NOMO-1 (cell line): ENCODE measurements at regions not wholly inside any gene's neighbourhood (a gene's known extent, or its start where the extent isn't known, plus 50 kb on each side); places are given as distances from the start of the nearest gene placed in this dataset.
A peak's percentile ranks its signal among the peaks of the same experiment; 100 is the strongest.
"Not testable (repeated sequence)": the region's sequence is repeated elsewhere in the genome, so short reads cannot be mapped to it uniquely, and the experiment has no call there.

Experiments used
- DNase-seq, 2 experiments: peaks; one replicate each; lab custom pipeline; 2025; ENCODE audit not compliant: unreplicated experiment in 2 of 2; lab: John Stamatoyannopoulos, UW

DNA sequence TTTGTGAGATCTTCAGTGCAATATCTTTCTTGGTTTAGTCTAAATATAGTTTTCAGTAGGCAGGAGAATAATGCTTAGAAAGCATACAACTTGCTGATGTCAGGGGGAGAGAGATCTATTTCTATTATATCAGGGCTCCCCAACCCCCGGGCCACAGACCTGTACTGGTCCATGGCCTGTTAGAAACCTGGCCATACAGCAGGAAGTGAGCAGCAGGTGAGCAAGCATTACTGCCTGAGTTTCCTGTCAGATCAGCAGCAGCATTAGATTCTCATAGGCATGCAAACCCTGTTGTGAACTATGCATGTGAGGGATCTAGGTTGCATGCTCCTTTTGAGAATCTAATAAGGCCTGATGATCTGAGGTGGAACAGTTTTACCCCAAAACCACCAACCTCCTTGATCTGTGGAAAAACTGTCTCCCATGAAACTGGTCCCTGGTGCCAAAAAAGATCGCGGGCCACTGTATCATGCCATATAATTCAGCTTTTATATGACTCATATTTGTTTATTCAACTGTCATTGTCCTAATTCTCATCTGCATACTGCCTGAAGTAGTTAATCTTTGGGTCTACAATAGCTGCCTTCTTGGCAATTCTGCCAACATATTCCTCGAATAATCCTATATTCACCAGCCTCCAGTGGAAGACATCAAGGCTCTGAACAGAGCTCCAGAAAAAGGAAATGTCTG lies 163.6 kb upstream of the DYRK2 start:
- DNase-seq = no peak

DNA sequence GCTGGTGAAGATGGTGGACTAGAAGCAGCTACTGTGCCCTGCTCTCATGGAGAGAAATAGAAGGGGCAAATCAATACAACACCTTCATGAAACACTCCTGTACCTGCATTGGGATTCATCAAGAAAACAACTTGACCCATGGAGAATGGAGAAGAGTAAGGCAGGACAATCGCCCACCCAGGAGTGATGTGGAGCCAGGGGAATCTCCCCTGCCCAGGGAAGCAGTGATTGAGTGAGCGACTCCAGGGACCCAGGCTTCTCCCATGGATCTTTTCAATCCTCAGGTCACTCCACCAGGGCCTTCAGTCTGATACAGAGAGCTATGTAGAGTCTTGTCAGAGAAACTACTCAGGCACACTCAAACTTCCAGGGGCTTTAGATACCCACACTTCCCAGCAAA lies 161.9 kb upstream of the DYRK2 start:
- DNase-seq = no peak

DNA sequence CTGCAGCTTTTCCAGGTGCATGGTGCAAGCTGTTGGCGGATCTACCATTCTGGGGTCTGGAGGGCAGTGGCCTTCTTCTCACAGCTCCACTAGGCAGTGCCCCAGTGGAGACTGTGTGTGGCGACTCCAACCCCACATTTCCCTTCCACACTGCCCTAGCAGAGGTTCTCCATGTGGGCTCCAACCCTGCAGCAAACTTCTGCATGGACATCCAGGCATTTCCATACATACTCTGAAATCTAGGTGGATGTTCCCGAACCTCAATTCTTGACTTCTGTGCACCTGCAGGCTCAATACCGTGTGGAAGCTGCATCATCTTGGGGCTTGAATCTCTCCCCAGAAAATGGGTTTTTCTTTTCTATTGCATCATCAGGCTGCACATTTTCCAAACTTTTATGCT lies 160.2 kb upstream of the DYRK2 start:
- DNase-seq = not testable (repeated sequence)

DNA sequence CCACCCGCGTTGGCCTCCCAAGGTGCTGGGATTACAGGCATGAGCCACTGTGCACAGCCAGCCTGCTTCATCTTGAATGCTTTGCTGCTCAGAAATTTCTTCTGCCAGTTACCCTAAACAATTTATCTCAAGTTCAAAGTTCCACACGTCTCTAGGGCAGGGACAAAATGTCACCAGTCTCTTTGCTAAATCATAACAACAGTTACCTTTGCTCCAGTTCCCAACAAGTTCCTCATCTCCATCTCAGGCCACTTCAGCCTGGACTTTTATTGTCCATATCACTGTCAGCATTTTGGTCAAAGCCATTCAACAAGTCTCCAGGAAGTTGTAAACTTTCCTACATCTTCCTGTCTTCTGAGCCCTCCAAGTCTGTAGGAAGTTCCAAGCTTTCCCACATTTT lies 159.5 kb upstream of the DYRK2 start:
- DNase-seq = no peak

DNA sequence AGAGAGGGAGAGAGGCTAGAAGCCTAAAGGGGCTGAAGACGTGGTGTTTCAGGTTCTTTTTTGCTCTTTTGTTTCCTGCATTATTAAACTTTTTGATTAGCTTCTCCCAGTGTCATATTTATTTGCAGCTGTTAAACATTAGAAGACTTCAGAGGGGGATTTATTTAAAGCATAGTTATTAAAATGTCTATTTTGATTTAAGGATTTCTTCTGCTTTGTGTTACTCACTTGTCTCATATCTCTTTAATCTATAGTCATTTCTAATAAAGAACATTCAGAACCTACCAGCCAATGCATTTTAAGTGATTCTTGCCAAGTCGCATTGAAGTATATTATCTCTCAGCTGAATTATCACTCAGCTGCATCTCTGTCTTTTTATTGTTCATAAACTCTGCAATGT lies 152.0 kb upstream of the DYRK2 start:
- DNase-seq = no peak

DNA sequence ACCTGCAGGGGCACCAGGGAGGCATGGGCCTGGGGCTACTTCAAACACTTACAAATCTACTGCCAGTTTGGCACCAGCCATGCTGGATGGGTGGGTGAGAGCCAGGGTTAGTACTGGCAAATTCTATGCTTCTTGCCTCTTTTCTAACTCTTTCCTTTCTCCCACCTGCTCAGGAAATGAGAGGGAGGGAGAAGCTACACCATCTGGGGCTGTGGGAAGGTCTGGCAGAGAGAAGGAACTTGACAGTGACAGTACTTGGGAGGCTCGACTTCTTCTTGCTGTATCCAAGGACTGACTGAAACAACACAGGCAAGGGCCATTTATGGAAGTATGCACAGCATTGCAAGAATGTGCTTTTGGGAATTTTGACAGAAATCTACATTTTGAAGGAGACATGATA lies 149.6 kb upstream of the DYRK2 start:
- no peak for DNase-seq

DNA sequence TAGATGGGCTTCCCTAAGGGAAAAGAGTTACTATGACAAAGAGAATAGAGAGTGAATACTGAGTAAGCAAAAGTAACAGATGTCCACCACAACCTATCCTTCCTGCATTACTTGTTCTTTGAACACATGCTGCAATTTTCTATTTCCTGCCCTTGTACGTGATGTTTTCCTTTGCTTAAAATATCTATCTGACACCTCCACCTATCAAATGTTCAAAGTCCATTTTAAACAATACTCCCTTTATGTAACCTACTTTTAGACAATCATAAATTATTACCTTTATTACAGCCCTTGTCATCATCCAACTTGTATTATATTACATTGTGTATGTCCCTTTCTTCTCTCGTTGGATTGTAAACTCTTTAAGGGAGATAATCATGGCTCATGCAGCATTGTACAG lies 147.2 kb upstream of the DYRK2 start:
- DNase-seq = no peak

DNA sequence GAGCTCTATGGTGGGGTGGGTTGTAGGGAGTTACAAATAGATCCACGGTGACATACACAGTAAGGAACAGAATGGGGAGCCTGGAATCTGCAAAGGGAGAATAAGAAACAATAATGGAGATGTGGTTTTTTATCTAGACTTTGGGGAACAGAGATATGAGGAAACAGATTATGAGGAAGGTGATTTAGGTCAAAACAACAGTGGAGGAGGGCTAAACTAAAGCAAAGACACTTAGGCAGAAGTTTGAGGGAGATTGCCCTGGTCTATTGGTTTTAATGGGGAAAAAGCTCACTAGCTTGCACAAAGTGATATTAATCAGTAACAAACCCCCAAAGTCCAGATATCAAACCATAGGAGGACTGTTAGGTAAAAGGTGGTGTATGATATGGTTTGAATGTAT lies 144.5 kb upstream of the DYRK2 start:
- DNase-seq = peak; percentile 22 to 52

DNA sequence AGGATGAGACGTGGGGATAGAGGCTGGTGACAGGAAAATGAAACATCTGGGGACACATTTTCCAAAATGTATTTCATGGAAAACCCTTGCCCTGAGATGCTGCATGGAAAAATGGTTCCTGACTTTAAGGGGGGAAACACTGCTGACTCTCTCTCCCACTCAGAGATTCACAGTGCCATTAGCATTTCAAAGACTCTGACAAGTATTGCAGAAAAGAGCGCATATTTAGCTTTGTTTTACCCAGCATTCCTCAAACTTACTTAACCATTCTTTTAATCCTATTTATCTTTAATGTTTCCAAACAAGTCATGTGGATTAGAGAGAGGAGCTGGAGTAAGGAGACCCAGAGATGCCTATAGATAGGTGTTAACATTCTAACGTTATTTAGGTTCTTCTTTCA lies 141.8 kb upstream of the DYRK2 start:
- DNase-seq = no peak

DNA sequence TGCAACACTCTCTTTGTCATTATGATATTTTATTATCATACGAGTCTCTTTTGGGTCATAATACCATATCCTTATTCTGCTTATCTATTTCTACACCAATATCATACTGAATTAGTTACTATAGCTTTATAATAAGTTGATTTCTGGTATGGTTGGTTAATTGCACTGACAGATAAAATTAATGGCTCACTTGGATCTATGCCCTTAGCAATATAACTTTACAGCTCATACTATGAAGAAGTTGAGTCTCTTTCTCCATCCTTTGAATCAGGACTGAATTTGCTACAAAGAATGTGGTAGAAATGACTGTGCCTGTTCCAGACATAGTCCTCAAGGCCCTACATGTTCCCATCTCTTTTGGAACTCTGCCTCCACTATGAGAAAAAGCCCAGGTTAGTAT lies 139.7 kb upstream of the DYRK2 start:
- no peak for DNase-seq

DNA sequence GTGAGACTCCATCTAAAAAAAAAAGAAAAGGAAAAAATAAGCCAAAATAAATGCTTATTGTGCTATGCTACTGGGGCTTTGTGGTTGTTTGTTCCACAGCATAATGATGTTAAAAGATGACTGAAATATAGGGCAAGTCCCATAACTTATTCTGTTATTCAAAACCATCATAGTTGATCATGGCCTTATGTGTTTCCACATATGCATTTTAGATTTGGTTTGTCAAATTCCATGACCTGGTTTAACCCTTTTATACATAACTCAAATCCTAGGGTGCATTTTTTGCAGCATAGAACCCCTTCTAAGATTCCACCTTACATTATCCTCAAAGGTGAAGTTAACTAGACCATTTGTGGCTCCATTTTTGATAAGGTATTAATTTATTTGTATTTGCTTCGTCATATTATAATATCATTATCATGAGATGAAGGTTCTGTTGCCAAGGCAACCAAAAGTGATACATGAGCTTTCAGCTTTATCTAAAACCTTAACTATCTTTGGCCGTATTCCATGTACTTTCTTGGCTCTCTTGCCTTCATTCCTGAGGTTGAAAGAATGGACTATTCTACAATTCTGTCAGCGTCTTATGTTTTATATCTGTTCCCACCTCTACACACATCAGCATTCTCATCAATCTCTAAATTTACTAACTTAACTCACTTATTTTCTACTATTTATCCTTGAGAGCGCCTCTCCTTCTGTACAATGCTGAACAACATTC lies 138.7 kb upstream of the DYRK2 start:
- DNase-seq = no peak

DNA sequence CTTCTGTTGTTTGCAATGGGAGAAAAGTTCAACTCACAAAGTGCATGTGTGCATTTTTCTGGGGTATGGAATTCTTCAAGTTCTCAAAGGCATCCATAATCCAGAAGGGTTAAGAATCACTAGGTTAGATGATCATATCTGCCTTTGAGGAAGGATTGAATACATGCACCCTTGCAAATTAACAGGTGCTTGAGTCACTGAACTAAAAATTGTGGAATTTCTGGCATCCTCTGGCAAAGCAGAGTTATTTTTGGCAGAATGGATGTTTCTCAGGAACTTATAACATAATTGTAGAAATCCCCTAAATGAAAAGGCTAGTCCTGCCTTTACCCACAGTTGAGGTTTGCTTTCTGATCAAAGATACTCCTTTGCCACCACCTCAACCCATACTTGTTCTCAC lies 136.5 kb upstream of the DYRK2 start:
- DNase-seq = no peak

DNA sequence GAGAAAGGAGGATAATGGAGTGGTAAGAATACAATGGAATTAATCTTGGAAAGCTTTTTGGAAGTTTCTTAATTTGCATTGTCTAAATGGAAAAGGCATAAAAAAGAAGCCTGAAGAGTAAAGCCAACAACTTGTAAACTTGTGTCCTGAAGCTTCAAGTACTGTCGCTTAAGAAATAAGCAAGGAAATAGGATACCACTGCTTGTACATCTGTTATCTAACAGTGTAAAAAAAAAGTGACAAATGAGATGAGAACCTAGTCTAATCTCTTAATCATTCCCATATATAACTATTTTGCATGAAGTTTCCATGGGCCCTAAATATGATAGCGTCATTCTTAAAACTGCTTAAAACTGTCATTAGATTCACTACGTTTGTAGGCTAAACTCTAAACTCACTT lies 134.0 kb upstream of the DYRK2 start:
- no peak for DNase-seq

DNA sequence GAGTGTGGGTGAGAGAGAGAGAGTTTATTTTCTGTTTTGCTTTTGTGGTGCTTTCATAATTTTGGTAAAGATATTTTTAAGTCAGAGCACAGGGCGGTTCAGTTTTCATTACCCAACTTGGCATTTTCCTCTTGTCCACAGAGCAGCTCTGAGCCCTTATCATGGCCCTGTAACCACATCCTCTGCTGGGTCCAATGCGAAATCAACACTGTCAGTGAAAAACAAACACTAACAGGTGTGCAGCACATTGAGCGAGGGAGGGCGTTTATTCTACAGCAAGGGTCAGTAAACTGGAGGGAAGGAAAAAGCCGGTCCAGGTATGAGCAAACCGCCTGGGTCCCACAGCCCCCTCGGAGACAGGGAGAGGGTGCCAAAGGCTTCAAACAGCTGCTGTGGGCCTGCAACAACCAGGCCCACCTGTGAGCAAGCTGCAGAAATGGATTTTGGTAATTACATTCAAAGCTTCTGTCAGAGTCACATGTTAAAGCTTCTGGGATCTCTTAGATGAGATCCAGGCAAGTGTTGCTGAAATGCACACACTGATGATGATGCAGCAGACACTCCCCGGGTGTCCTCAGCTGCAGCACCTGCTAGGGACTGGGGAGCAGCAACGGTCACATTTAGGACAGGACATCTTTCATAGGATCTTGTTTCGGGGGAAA lies 132.7 kb upstream of the DYRK2 start:
- DNase-seq = peak; percentile 42 to 65

DNA sequence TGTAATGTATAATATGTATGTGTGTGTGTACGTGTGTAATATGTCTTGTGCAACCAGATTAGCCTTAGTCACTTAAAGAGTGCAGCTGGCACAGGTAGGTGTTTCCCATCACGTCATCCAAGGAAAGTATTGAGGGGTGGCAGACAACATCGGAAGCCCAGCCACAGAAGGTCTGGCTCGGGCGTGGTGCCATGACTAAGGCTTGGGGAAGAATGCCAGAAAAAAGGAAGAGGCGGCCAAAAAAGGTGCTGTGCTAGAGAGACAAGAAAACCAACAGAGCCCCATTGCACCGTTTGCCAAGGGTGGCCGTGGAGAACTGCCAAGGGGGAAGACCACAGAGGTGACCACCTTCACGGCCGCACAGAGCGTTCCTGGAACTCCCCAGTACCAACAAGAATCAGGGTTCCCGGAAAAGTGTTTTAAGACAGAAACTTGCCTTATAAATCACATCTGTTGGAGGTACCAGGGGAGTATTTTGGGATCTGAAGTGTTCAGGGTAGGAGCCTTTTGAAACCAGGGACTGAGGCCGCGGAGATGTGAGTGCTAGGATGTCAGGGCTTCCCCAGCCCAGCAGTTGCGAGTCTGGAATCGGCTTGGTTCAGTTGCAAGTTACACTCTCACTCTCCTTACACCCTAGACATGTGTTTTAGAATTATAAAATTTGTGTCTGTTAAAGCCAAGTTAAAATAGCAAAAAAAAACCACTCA lies 131.2 kb upstream of the DYRK2 start:
- no peak for DNase-seq

DNA sequence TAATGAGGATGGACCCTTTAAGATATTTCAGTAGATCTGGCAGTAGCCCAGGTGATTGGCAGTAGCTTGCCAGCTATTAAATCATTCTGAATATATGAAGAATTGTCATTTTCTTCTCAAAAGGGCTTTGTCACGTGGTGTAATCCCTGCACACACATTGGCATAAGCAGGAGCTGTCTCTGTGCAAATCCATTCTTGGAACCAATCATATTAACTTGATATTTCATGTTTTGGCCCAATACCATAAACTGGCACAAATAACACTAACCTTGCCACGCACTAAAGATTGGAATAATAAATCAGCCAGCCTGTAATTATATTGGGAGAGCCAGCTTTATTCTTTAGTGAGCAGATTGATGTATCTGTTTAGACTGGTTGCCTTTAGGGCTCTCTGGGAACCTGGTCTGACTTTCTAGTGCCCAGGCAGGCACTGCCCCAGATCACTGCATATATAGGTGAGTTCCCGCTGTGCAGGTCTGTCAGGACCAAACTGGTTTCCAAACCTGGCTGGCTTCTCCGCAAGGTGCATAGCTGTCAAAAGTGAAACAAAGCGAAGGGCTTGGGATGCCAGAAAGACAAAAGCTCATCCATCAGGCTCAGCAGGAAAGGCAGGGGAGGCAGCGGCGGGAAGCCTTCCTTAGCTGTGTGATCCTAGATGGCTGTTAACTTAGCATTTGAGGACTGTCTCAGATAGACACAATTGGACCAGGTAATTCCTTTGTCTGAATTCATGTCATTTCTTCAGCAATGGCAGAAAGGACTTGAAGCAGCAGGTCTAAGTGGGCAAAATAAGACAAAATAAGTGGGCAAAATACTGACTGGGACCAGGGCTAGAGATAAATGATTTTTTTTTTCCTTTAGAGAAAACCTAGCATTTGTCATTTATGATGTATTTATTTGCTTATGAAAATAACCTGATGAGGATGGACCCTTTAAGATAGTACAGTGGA lies 128.8 kb upstream of the DYRK2 start:
- DNase-seq = no peak

DNA sequence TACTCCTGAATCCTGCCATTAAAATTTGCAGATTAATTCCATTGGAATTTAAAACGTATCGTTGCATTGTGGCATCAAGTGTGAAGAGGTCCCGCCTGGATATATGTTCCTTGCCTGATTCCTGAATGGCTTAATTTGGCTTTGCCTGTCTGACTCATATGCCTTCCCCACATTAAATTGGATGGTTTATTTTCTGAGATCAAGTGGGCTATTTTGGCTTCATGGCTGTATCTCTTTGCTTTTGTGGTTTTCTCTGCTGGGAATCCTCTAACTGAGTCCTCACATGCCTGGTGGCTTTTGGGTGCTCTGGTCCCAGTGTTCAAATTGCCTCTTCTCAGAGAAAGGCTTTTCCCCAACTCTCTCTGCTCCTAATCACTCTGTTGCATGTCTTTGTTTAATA lies 127.9 kb upstream of the DYRK2 start:
- DNase-seq = no peak

DNA sequence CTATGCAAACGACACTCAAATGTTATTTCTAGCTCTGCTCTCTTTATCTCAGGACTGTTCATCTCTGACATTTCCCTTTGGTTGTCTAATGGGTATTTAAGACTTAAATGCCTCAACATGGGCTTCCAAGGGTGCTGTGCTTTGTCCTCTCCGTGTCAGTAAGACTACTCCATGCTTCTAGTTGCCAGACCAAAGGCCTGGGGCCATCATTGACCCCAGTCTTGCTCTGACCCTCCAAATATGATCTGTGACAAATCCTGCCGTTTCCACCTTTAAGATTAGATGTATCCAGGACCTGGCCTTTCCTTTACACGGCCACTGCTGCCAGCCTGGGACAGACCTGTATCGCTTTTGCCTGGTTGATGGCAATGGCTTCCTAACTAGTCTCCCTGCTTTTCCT lies 126.3 kb upstream of the DYRK2 start:
- no peak for DNase-seq

DNA sequence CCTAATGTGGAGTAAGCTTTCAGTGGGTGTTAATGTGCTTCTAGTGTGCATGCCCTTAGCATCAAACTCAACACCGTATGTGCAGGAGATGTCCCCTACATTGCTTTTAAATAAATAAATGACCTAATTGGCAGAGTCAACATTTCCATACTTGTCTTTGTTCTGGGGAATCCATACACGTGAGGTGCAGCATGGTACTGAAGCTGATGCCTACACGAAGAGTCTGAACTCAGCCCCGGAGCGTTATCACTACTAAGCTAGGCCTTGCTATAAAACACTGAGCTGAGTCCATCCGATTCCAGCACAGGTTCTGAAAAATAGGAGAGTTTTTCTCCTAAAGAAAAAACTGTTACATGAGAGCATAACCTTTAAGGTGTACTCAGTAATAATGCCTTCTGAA lies 125.0 kb upstream of the DYRK2 start:
- no peak for DNase-seq

DNA sequence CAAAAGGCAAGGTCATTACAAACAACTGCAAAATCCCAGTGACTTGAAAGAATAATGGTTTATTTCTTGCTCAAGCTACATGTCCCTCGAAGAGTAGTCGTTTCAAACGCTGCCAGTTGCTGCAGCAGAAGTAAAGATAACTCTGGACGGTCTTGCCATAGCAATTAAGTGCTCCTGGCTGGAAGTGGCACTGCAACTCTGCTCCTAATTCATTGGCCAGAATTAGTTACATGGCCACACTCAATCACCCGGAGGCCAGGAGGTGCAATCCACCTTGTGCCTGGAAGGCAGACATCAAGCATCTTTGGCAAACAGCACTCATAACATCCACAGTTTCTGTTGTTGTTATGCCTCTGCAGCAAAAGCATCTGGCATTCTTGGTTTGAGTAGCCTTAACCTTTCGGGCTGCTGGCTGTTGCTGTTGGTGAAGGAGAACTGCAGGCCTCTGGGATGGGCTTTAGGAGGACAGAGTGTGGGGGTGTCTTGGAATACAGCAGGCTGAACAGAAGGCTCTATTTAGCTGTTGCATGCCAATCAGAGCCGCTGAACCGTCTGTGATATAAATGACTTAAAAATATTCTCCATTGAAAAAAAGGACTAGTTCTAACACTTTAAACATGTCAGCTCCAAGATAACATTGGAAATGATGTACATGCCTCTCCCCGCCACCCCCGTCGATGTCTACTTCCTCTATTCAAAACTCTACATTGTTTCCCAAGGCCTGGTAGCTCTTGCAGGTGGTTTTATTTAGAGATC lies 123.5 kb upstream of the DYRK2 start:
- DNase-seq = peak; percentile 48 to 57
